Small intestine (tissue), 7 donors: ENCODE measurements at regions not wholly inside any gene's neighbourhood (a gene's known extent, or its start where the extent isn't known, plus 50 kb on each side); places are given as distances from the start of the nearest gene placed in this dataset.
"Not testable (repeated sequence)": the region's sequence is repeated elsewhere in the genome, so short reads cannot be mapped to it uniquely, and the experiment has no call there.

Experiments used
- DNase-seq, 2 donors: peaks; one replicate each; pipeline versions ENCODE4 v3.0.0 to v3.0.0-alpha.2; 2013
- FAIRE-seq: peaks from 2 replicates; lab custom pipeline; 2012; peaks lifted over from hg19 to GRCh38; lab: Jason Lieb, UNC
- H3K27ac ChIP-seq, 3 donors: one replicate each; pipeline ENCODE4 v1.5.1; 2013; ENCODE audit warnings: low read length in 2 of 3, mild to moderate bottlenecking in 2 of 3, control low read depth in 1 of 3, inconsistent platforms in 1 of 3, low read depth in 1 of 3, moderate library complexity in 1 of 3
- H3K27me3 ChIP-seq, 3 donors: one replicate each; pipeline ENCODE4 v1.6.1; 2013; ENCODE audit warnings: low read length in 3 of 3, inconsistent platforms in 1 of 3; ENCODE audit not compliant: control insufficient read depth in 3 of 3, insufficient read depth in 3 of 3
- H3K36me3 ChIP-seq, 3 donors: one replicate each; pipeline ENCODE4 v1.6.1; 2013; ENCODE audit warnings: low read length in 3 of 3, inconsistent platforms in 1 of 3, low read depth in 1 of 3, mild to moderate bottlenecking in 1 of 3, moderate library complexity in 1 of 3; ENCODE audit not compliant: control insufficient read depth in 3 of 3, insufficient read depth in 2 of 3
- H3K4me1 ChIP-seq, 3 donors: one replicate each; pipeline ENCODE4 v1.6.1; 2013; ENCODE audit warnings: low read length in 2 of 3, inconsistent platforms in 1 of 3, low read depth in 1 of 3, mild to moderate bottlenecking in 1 of 3, moderate library complexity in 1 of 3; ENCODE audit not compliant: control insufficient read depth in 3 of 3, insufficient read depth in 2 of 3
- H3K4me3 ChIP-seq, 3 donors: one replicate each; pipeline ENCODE4 v1.5.1; 2013; ENCODE audit warnings: low read length in 3 of 3, control low read depth in 1 of 3, inconsistent platforms in 1 of 3, low read depth in 1 of 3, mild to moderate bottlenecking in 1 of 3, moderate library complexity in 1 of 3
- H3K9me3 ChIP-seq, 2 donors: one replicate each; pipeline ENCODE4 v1.6.1; 2013; ENCODE audit warnings: low read depth in 1 of 2, low read length in 1 of 2; ENCODE audit not compliant: control insufficient read depth in 2 of 2, insufficient read depth in 1 of 2
- WGBS, 3 donors: extraction: QIAGEN DNeasy Blood & Tissue Kit; methylation state at CpG; one replicate each; pipeline ENCODE4 v1.1.7; 2013; 5-methylcytosine and 5-hydroxymethylcytosine counted together
- donor health status: healthy with polysubstance abuse.
- donor health status: control.
- donor health status: control.
- donor health status: Bipolar disorder and iron deficiency.
- donor health status: healthy.

GRCh38 chr18:76619621-76620315, 124.7 kb upstream of the ZNF516 start:
- Histone ChIP-seq H3K27me3 (peaks cover 0 to 2% (median 0%) of the 10 kb centered on the region in 3 donors), H3K9me3 (no peaks in the 10 kb centered on the region), H3K4me1 (peaks cover 0 to 22% (median 0%) of the 10 kb centered on the region in 3 donors), H3K4me3 (peak overlapping the region in 1 of 3 donors; percentile 29), H3K36me3 (no peaks in the 10 kb centered on the region), H3K27ac (peak overlapping the region in 2 of 3 donors; percentile 42 to 52)
- FAIRE-seq: no peak
- peak in 1 of 2 donors; percentile 43 for DNase-seq
- WGBS, 3 donors: 42 to 75% (median 69%) methylated on average over 20 to 27 of the region's 27 CpGs

GRCh38 chr18:76619261-76619620, 124.2 kb upstream of the ZNF516 start:
- peak; percentile 32 to 73 for DNase-seq
- peak overlapping the region in 1 of 3 donors; percentile 29 for H3K4me3 ChIP-seq

GRCh38 chr18:76618721-76619120, 123.7 kb upstream of the ZNF516 start:
- Histone ChIP-seq H3K36me3 (no peaks in the 10 kb centered on the region), H3K27me3 (peaks cover 0 to 2% (median 0%) of the 10 kb centered on the region in 3 donors), H3K4me1 (peaks cover 0 to 22% (median 0%) of the 10 kb centered on the region in 3 donors), H3K9me3 (no peaks in the 10 kb centered on the region), H3K27ac (no peak overlapping the region), H3K4me3 (no peak overlapping the region)
- WGBS, 3 donors: 73 to 86% (median 84%) methylated on average over 2 of the region's 2 CpGs
- DNase-seq (no peak), FAIRE-seq (no peak)

More at GRCh38 chr18:76619261-76619620, 124.2 kb upstream of the ZNF516 start:
- peaks cover 0 to 22% (median 0%) of the 10 kb centered on the region in 3 donors for H3K4me1 ChIP-seq
- peak overlapping the region in 2 of 3 donors; percentile 42 to 52 for H3K27ac ChIP-seq
- H3K9me3 ChIP-seq: no peaks in the 10 kb centered on the region
- peaks cover 0 to 2% (median 0%) of the 10 kb centered on the region in 3 donors for H3K27me3 ChIP-seq
- H3K36me3 ChIP-seq: no peaks in the 10 kb centered on the region
- FAIRE-seq: no peak
- whole genome bisulfite sequencing, 3 donors: 7 to 51% (median 25%) methylated on average over 11 of the region's 11 CpGs

GRCh38 chr18:76616373-76616772, 121.3 kb upstream of the ZNF516 start:
- 76 to 94% (median 84%) methylated on average over 7 of the region's 7 CpGs for WGBS, 3 donors
- Histone ChIP-seq H3K36me3 (no peaks in the 10 kb centered on the region), H3K4me1 (peaks cover 0 to 17% (median 0%) of the 10 kb centered on the region in 3 donors), H3K27me3 (peaks cover 0 to 2% (median 0%) of the 10 kb centered on the region in 3 donors), H3K9me3 (no peaks in the 10 kb centered on the region), H3K27ac (no peak overlapping the region), H3K4me3 (no peak overlapping the region)
- FAIRE-seq: no peak
- no peak for DNase-seq

- H3K27me3 ChIP-seq: no peaks in the 10 kb centered on the region
- H3K27ac ChIP-seq: no peak overlapping the region
- no peaks in the 10 kb centered on the region for H3K9me3 ChIP-seq
- DNase-seq (no peak), FAIRE-seq (no peak)
- no peak overlapping the region for H3K4me3 ChIP-seq
- H3K36me3 ChIP-seq: no peaks in the 10 kb centered on the region
- H3K4me1 ChIP-seq: peaks cover 0 to 10% (median 0%) of the 10 kb centered on the region in 3 donors
- 83 to 87% (median 85%) methylated on average over 17 of the region's 17 CpGs for WGBS, 3 donors
These were observed 120.2 kb upstream of the ZNF516 start for GRCh38 chr18:76615065-76615733.

GRCh38 chr18:76613755-76614120, 118.7 kb upstream of the ZNF516 start:
- Histone ChIP-seq H3K4me3 (no peak overlapping the region), H3K27me3 (no peaks in the 10 kb centered on the region), H3K9me3 (no peaks in the 10 kb centered on the region), H3K36me3 (no peaks in the 10 kb centered on the region), H3K4me1 (no peaks in the 10 kb centered on the region), H3K27ac (no peak overlapping the region)
- FAIRE-seq (no peak), DNase-seq (no peak)
- WGBS, 3 donors: 90 to 96% (median 94%) methylated on average over 25 of the region's 25 CpGs

DNA sequence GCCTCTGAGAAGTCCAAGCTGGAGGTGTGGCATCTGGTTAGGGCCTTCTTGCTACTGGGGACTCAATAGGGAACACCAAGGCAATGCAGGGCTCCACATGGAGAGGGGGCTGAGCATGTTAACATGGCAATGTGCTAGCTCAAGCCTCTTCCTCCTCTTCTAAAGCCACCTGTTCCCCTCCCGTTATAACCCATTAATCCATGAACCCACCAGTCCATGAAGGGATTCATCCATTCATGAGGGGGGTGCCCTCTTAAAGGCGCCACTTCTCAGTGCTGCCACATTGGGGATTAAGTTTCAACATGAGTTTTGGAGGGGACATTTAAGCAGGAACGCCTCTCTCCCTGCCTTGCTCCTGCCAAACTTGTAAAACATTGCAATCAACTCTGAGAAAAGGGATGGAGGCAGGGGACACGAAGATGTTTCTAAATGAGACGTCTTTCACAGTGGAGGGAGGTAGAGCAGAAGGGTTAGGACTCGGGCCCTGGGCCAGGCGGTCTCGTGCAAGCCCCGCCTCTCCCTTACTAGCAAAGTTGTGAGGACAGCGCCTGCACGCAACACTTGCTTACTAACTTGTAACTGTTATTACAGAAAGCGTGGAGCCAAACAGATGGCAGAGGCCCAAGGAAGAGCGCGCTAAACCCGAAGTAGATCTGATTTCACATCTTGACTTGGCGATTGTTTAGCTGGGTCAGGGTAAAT, 118.2 kb upstream of the ZNF516 start:
- Histone ChIP-seq H3K4me3 (no peak overlapping the region), H3K9me3 (no peaks in the 10 kb centered on the region), H3K36me3 (no peaks in the 10 kb centered on the region), H3K27me3 (no peaks in the 10 kb centered on the region), H3K4me1 (no peaks in the 10 kb centered on the region), H3K27ac (no peak overlapping the region)
- 84 to 89% (median 86%) methylated on average over 16 of the region's 16 CpGs for WGBS, 3 donors
- no peak for FAIRE-seq
- DNase-seq: no peak

GRCh38 chr18:76611750-76612045, 116.7 kb upstream of the ZNF516 start:
- not testable (repeated sequence) for H3K4me3 ChIP-seq, FAIRE-seq, H3K36me3 ChIP-seq, H3K9me3 ChIP-seq, DNase-seq, H3K27me3 ChIP-seq, H3K27ac ChIP-seq, H3K4me1 ChIP-seq
- 90 to 96% (median 96%) methylated on average over 25 to 26 of the region's 26 CpGs for WGBS, 3 donors
